ENCODE measurements at regions not wholly inside any gene's neighbourhood (a gene's known extent, or its start where the extent isn't known, plus 50 kb on each side); places are given as distances from the start of the nearest gene placed in this dataset.

- no peak for TF ChIP-seq CTCF (IDR thresholded peaks at IDR 0.05; ENCODE audit: extremely low read depth, missing control alignments)
- no peak for DNase-seq (ENCODE audit: low spot score)
These were observed 113.2 kb upstream of the MED13L start for GRCh38 chr12:116390401-116391335.

GRCh38 chr12:116391501-116391900 is 114.0 kb upstream of the MED13L start:
- no peak for DNase-seq (ENCODE audit: low spot score)
- TF ChIP-seq CTCF (IDR thresholded peaks at IDR 0.05; ENCODE audit: extremely low read depth, missing control alignments) = no peak

- no peak for TF ChIP-seq CTCF (IDR thresholded peaks at IDR 0.05; ENCODE audit: extremely low read depth, missing control alignments)
- DNase-seq (ENCODE audit: low spot score) = no peak
These were observed 114.6 kb upstream of the MED13L start for GRCh38 chr12:116392061-116392460.

GRCh38 chr12:116393255-116393654 is 115.8 kb upstream of the MED13L start:
- DNase-seq (ENCODE audit: low spot score) = no peak
- TF ChIP-seq CTCF (IDR thresholded peaks at IDR 0.05; ENCODE audit: extremely low read depth, missing control alignments) = no peak

- TF ChIP-seq CTCF (IDR thresholded peaks at IDR 0.05; ENCODE audit: extremely low read depth, missing control alignments) = no peak
- DNase-seq (ENCODE audit: low spot score) = no peak
These were observed 116.6 kb upstream of the MED13L start for GRCh38 chr12:116393859-116394650.

- DNase-seq (ENCODE audit: low spot score) = no peak
These were observed 117.9 kb upstream of the MED13L start for GRCh38 chr12:116395396-116395795.

More at GRCh38 chr12:116395396-116395795, 117.9 kb upstream of the MED13L start:
- TF ChIP-seq CTCF (IDR thresholded peaks at IDR 0.05; ENCODE audit: extremely low read depth, missing control alignments) = no peak
